Medulla oblongata (tissue), 1 donor: ENCODE measurements at regions not wholly inside any gene's neighbourhood (a gene's known extent, or its start where the extent isn't known, plus 50 kb on each side); places are given as distances from the start of the nearest gene placed in this dataset.

Source experiments
- DNase-seq: peaks from one replicate; pipeline ENCODE4 v3.0.0-alpha.2; 2015; ENCODE audit errors: extremely low spot score

- no peak for DNase-seq
Observed at GRCh38 chr15:95479308-95479707, 851.2 kb upstream of the NR2F2 start.

- no peak for DNase-seq
Observed at GRCh38 chr15:95485367-95485766, 845.1 kb upstream of the NR2F2 start.

GRCh38 chr15:95486224-95486623 lies 844.3 kb upstream of the NR2F2 start:
- DNase-seq: no peak

- no peak for DNase-seq
Observed at GRCh38 chr15:95489103-95489502, 841.4 kb upstream of the NR2F2 start.

- DNase-seq: no peak
Observed at GRCh38 chr15:95492388-95493070, 838.0 kb upstream of the NR2F2 start.

- no peak for DNase-seq
Observed at GRCh38 chr15:95494971-95495541, 835.4 kb upstream of the NR2F2 start.

GRCh38 chr15:95497634-95498033 lies 832.9 kb upstream of the NR2F2 start:
- DNase-seq: no peak

GRCh38 chr15:95498961-95499360 lies 831.5 kb upstream of the NR2F2 start:
- DNase-seq: no peak

- no peak for DNase-seq
Observed at GRCh38 chr15:95499397-95499796, 831.1 kb upstream of the NR2F2 start.

GRCh38 chr15:95501865-95502264 lies 828.6 kb upstream of the NR2F2 start:
- no peak for DNase-seq

GRCh38 chr15:95503107-95503506 lies 827.4 kb upstream of the NR2F2 start:
- DNase-seq: no peak

GRCh38 chr15:95503640-95504225 lies 826.8 kb upstream of the NR2F2 start:
- DNase-seq: no peak

GRCh38 chr15:95511671-95512070 lies 818.8 kb upstream of the NR2F2 start:
- no peak for DNase-seq

GRCh38 chr15:95512906-95513305 lies 817.6 kb upstream of the NR2F2 start:
- DNase-seq: no peak

GRCh38 chr15:95519887-95520286 lies 810.6 kb upstream of the NR2F2 start:
- no peak for DNase-seq

- no peak for DNase-seq
Observed at GRCh38 chr15:95520511-95520910, 810.0 kb upstream of the NR2F2 start.

- no peak for DNase-seq
Observed at GRCh38 chr15:95520922-95521321, 809.6 kb upstream of the NR2F2 start.

- DNase-seq: no peak
Observed at GRCh38 chr15:95522533-95522932, 808.0 kb upstream of the NR2F2 start.

GRCh38 chr15:95528920-95529319 lies 801.6 kb upstream of the NR2F2 start:
- no peak for DNase-seq

- no peak for DNase-seq
Observed at GRCh38 chr15:95536638-95537037, 793.9 kb upstream of the NR2F2 start.

- DNase-seq: no peak
Observed at GRCh38 chr15:95538693-95539092, 791.8 kb upstream of the NR2F2 start.

- DNase-seq: no peak
Observed at GRCh38 chr15:95541301-95541700, 789.2 kb upstream of the NR2F2 start.

- no peak for DNase-seq
Observed at GRCh38 chr15:95549168-95549738, 781.2 kb upstream of the NR2F2 start.
